Stimulated activated CD8-positive, alpha-beta memory T cell treated with anti-CD3 and anti-CD28 coated beads, Interleukin-15, amount 100 ng/mL, for 48 hours (primary cell): ENCODE measurements at regions not wholly inside any gene's neighbourhood (a gene's known extent, or its start where the extent isn't known, plus 50 kb on each side); places are given as distances from the start of the nearest gene placed in this dataset.

Source experiments
- DNase-seq, 2 donors: peaks; one replicate each; pipeline ENCODE4 v3.0.0-alpha.2; 2020; ENCODE audit warnings: low read depth in 2 of 2

DNA sequence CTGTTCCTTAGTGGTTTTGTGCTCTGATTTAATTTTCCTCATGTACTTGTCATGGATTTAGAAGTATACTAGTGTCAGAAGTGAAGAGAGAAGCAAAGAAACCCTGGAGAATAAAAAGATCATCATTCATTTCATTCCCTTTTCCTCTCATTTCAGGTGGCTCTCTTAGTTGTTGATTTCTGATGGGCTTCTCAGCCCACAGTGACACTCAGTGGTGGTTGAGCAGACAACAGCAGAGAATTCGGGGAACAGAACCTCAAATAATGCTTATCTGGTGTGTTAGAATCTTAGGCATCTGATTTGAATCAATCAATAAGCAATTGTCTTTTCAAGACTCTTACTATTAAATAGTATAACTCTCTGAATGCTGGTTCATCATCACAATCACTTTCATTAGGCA is 1289.4 kb downstream of the FAM181B start:
- no peak for DNase-seq

- DNase-seq = no peak
Observed at GRCh38 chr11:81432333-81432732, 1301.3 kb downstream of the FAM181B start.

DNA sequence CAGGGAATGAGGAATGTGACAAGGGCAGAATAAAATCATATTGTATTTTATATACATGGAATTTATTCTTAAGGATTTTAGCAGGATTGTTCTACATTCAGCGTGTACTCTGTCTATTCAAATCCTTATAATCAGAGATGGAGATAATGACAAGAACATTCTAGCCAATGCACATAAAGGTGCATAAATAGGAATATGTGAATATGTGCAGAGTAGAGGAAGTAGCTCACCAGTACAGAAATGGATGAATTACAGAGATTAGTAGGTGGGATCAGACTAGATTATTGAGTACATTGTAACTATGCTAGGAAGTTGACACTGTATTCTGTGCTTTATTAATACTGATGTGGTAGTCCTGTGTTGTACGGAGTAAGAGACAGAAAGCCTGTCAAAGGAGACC is 1308.8 kb downstream of the FAM181B start:
- no peak for DNase-seq

- no peak for DNase-seq
Observed at GRCh38 chr11:81422402-81422801, 1311.3 kb downstream of the FAM181B start.

- no peak for DNase-seq
Observed at GRCh38 chr11:81421251-81421860, 1312.3 kb downstream of the FAM181B start.

- no peak for DNase-seq
Observed at GRCh38 chr11:81420668-81421250, 1312.9 kb downstream of the FAM181B start.

DNA sequence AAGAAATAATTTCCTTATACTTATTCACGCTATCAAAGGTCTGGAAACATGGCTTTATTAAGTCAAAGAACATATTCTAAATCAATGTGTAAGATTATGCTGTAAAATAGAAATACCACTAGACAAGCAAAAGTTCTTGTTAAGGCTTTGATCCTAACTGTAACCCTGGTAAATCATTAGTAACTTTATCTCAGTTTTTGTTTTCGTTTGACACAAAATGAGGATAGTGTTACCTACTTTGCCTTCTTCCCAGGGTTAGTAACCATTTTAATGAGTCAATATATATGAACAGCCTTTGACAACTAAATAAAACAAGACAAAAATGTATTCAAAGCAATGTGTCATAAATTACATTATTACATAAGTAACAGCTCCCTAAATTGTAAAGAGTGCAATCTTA is 1336.3 kb downstream of the FAM181B start:
- DNase-seq = no peak

DNA sequence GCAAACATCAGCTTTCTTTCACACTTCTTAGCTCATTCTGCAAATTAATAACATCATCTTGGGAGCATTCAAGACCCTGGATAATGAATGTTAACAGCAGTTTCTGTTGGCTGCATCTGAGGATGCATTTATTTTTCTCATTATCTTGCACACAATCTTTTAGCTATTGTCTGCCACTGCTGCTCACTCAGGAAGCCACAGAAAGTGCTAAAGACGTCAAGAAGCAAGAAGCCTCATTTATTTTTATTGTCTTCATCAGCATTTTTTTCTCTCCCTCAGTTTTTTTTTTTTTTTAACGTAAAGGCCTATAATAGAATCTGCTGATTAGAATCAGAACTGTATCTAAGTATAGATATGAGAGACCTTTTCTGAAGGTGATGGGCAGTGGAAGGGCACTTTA is 1339.4 kb downstream of the FAM181B start:
- no peak for DNase-seq

DNA sequence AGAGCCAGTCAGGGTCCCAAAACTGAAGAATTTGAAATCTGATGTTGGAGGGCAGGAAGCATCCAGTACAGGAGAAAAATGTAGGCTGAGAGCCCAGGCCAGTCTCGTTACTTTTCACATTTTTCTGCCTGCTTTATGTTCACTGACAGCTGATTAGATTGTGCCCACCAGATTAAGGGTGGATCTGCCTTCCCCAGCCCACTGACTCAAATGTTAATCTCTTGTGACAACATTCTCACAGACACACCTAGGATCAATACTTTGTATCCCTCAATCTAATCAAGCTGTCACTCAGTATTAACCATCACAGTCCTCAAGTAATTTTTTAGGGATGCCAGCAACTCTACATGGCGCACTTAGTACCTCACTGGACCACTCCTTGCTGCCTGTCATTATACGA is 1345.3 kb downstream of the FAM181B start:
- DNase-seq = no peak

GRCh38 chr11:81380395-81380794 is 1353.3 kb downstream of the FAM181B start:
- DNase-seq = no peak

GRCh38 chr11:81377418-81377817 is 1356.2 kb downstream of the FAM181B start:
- DNase-seq = no peak

- DNase-seq = no peak
Observed at GRCh38 chr11:81373986-81374385, 1359.7 kb downstream of the FAM181B start.

- no peak for DNase-seq
Observed at GRCh38 chr11:81368192-81368591, 1365.5 kb downstream of the FAM181B start.

DNA sequence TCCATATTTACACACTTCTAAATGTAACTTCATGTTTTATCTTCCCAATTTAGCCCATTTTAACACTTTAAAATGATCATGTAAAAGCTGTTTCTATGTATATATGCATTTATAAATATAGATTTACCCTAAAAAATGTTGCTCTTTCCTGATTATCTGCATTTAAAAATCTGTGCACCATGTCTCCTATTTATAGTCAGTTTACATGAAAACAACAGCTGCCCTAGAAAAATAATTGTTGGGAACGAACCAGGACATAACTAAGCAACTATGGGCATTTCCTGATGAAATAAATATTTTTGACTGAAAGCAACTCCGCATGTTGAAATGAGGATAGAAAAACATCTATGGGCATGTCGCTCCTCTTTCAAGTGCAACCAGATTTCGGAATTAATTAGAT is 1368.2 kb downstream of the FAM181B start:
- DNase-seq = no peak

DNA sequence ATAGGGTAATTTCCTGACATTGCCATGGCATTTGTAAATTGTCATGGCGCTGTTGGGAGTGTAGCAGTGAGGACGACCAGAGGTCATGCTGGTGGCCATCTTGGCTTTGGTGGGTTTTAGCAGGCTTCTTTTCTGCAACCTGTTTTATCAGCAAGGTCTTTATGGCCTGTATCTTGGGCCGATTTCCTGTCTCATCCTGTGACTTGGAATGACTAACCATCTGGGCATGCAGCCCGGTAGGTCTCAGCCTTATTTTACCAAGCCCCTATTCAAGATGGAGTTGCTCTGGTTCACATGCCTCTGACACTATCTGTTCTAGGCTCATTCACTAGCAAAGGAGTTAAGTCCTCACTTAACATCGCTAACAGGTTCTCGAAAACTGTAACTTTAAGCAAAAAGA is 1374.2 kb downstream of the FAM181B start:
- no peak for DNase-seq

DNA sequence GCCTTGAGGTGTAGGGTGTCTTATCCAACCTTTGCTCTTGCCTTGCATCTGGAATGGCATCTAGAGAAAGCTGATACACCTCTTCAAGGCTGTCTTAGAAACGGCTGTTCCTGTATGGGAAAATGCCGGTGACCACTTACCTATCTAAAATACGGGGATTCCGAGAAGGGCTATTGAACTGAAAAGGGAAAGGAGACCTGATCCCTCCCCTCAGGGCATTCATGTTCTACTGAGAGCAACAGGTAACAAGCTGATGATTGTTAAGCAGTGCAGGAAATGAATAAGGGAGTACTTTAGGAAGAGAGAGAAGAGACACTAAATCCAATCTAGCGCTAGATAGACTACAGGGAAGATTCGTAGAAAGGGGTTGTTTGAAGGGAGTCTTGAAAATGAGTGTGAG is 1388.1 kb downstream of the FAM181B start:
- no peak for DNase-seq

- DNase-seq = no peak
Observed at GRCh38 chr11:81342966-81343365, 1390.7 kb downstream of the FAM181B start.

DNA sequence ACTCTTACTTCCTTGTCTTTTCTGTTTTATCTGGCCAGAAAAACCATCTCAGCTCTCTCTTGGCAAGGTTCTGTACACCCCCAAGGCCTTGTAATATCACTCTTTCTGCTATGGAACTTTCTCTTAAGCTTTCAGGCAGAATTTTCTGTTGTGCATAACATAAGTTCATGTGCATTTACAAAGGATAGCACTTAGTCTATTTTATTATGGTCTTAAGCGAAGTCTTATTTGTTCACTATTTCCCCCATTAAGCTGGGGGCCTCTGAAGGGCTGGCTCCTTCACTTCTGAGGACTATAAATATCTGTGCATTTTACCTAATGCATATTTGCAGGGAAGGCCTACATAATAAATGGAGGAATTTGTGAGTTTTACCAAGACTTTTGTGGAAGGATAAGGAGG is 1393.4 kb downstream of the FAM181B start:
- DNase-seq = no peak

DNA sequence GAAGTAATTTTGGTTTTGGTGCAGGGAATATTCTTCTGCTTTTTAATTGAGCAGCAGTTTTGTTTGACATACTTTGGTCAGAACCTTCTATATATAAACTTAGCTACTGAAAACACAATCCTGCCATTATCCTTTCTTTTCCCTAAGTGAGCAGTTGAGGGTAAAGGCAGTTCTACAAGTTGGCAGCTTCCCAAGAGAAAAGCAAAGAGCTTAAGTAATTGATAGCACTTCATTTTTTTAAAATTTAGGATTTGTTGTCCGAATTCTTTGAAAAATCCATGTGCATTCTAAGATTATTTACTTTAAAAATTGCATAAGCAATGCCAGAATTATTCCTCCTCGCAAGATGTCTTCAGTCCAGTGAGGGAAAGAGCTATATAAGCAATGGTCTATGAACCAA is 1394.1 kb downstream of the FAM181B start:
- DNase-seq = no peak

GRCh38 chr11:81337756-81338155 is 1395.9 kb downstream of the FAM181B start:
- no peak for DNase-seq

DNA sequence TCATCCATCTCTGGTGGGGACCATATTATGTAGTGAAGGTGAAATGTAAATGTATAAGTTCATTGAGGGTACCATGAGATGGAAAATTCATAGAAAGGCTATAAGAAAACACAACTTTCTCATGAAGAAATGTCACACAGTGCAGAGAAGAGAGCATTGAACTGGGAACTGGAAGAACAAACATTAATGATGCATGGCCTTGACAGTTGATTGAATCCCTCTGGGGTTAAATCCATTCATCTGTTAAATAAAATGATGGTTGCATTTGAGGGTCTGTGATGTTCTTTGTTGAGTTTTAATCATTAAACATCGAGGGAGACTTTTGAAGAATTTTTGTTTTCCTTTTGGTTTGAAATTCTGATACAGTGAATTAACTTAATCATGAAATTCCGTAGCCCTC is 1401.4 kb downstream of the FAM181B start:
- no peak for DNase-seq

DNA sequence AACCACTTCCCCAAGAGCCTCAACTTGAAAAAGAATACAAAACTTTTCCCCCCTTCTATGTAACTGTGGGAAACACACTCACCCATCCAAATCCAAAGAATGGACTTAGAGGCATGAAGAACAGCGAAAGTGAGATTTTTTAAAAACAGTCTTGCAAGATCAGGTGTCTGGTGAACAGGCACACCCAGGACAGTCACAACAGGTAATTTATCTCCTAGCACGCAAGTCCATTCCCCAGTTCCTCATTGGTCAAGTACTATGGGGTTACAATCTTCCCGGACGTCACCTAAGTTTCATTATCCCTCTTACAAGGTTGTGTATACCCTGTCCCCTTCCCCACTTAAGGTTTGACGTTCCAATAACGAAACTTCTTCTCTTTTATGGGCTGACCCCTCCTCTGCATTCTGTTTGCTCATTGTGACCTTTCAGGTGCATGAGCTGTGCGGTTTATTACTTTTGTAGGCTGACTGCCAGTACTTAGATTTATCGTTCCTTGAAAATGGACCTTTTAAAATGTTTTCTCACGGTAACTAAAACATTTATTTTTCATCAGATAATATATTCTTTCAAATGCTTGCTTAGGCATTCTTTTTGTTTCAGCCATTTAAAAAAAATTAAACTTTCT is 1401.9 kb downstream of the FAM181B start:
- DNase-seq = no peak

DNA sequence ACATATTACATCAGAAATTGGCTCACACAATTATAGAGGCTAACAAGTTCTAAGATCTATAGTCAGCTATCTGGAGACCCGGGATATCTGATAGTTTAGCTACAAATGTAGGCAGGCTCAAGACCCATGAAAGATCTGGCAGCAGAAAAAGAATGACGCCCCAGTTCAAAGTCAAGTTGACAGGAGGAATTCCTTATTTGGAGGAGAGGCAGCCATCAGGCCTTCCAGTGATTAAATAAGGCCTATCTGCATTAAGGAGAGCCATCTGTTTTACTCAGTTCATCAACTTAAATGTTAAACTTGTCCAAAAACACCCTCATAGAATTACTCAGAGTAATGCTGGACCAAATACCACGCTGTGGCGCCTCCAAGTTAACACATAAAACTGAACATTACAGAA is 1402.6 kb downstream of the FAM181B start:
- no peak for DNase-seq
